ENCODE measurements at regions not wholly inside any gene's neighbourhood (a gene's known extent, or its start where the extent isn't known, plus 50 kb on each side); places are given as distances from the start of the nearest gene placed in this dataset.
"Not testable (repeated sequence)": the region's sequence is repeated elsewhere in the genome, so short reads cannot be mapped to it uniquely, and the experiment has no call there.

GRCh38 chr15:69926006-69926405 lies 171.7 kb downstream of the TLE3 start:
- Histone ChIP-seq H3K4me1 (replicated peaks) (no peaks in the 10 kb centered on the region), H3K36me3 (no peaks in the 10 kb centered on the region), H3K27ac (no peak overlapping the region), H3K9me3 (no peaks in the 10 kb centered on the region), H3K4me3 (no peak overlapping the region), H3K27me3 (replicated peaks; ENCODE audit: insufficient read depth) (no peaks in the 10 kb centered on the region)
- DNase-seq (ENCODE audit: low spot score): no peak
- TF ChIP-seq POLR2AphosphoS5 (IDR thresholded peaks at IDR 0.05): no peak
- no peak for TF ChIP-seq CTCF (IDR thresholded peaks at IDR 0.05)
- no peak for TF ChIP-seq POLR2A (IDR thresholded peaks at IDR 0.05)
- WGBS: 87% methylated on average over 1 of the region's 1 CpG
- intact Hi-C loops (cut with DNase I): no loop called here

GRCh38 chr15:69926721-69927120 lies 171.0 kb downstream of the TLE3 start:
- H3K4me3 ChIP-seq: no peak overlapping the region
- TF ChIP-seq POLR2AphosphoS5 (IDR thresholded peaks at IDR 0.05) (no peak), CTCF (IDR thresholded peaks at IDR 0.05) (no peak), POLR2A (IDR thresholded peaks at IDR 0.05) (no peak)
- no peaks in the 10 kb centered on the region for H3K27me3 ChIP-seq (replicated peaks; ENCODE audit: insufficient read depth)
- H3K27ac ChIP-seq: no peak overlapping the region
- WGBS: 100% methylated on average over 1 of the region's 1 CpG
- no peak for DNase-seq (ENCODE audit: low spot score)
- H3K4me1 ChIP-seq (replicated peaks): no peaks in the 10 kb centered on the region
- no peaks in the 10 kb centered on the region for H3K36me3 ChIP-seq
- H3K9me3 ChIP-seq: no peaks in the 10 kb centered on the region
- intact Hi-C loops (cut with DNase I): no loop called here

GRCh38 chr15:69928890-69929289 lies 168.8 kb downstream of the TLE3 start:
- H3K4me3 ChIP-seq; DNase-seq (ENCODE audit: low spot score); H3K27me3 ChIP-seq (replicated peaks; ENCODE audit: insufficient read depth); H3K36me3 ChIP-seq; H3K4me1 ChIP-seq (replicated peaks); H3K9me3 ChIP-seq; H3K27ac ChIP-seq; intact Hi-C loops (cut with DNase I): not testable (repeated sequence)
- WGBS: 100% methylated on average over 2 of the region's 2 CpGs

DNA sequence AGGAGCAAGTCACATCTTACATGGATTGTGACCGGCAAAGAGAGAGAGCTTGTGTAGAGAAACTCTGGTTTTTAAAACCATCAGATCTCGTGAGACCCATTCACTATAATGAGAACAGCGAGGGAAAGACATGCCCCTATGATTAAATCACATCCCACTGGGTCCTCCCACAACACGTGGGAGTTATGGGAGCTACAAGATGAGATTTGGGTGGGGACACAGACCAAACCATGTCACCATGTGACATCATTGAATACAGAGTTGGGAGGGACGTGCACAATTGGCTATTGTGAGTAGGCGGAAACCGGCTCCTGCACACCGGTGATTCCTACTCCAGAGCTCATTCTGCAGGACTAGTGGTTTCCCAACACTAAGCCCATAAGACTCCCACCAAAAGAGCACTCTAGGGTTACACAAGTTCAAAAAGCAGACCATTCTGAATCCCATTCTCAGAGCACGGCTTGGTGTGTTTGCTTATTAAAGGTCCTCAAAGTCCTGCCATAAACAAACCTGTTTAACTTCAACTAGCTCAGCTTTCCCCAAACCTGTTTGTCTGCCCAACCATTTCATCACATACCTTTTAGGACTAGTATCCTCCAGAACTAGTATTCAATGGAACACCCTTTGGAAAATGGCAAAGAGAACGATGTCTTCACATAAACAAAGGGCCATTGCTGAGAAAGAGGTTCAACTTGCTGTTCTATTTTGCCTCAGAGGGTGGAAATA lies 167.6 kb downstream of the TLE3 start:
- intact Hi-C loops (cut with DNase I): no loop called here
- Histone ChIP-seq H3K36me3 (no peaks in the 10 kb centered on the region), H3K27me3 (replicated peaks; ENCODE audit: insufficient read depth) (no peaks in the 10 kb centered on the region), H3K9me3 (no peaks in the 10 kb centered on the region), H3K4me1 (replicated peaks) (no peaks in the 10 kb centered on the region), H3K4me3 (no peak overlapping the region), H3K27ac (no peak overlapping the region)
- TF ChIP-seq CTCF (IDR thresholded peaks at IDR 0.05): no peak
- peak; percentile 58 for TF ChIP-seq POLR2AphosphoS5 (IDR thresholded peaks at IDR 0.05)
- DNase-seq (ENCODE audit: low spot score): no peak
- 83% methylated on average over 10 of the region's 10 CpGs for WGBS

GRCh38 chr15:69930754-69931153 lies 167.0 kb downstream of the TLE3 start:
- TF ChIP-seq POLR2AphosphoS5 (IDR thresholded peaks at IDR 0.05) (no peak), POLR2A (IDR thresholded peaks at IDR 0.05) (no peak), CTCF (IDR thresholded peaks at IDR 0.05) (no peak)
- Histone ChIP-seq H3K9me3 (no peaks in the 10 kb centered on the region), H3K36me3 (no peaks in the 10 kb centered on the region), H3K4me3 (no peak overlapping the region), H3K27me3 (replicated peaks; ENCODE audit: insufficient read depth) (no peaks in the 10 kb centered on the region), H3K4me1 (replicated peaks) (no peaks in the 10 kb centered on the region), H3K27ac (no peak overlapping the region)
- intact Hi-C loops (cut with DNase I): no loop called here
- no peak for DNase-seq (ENCODE audit: low spot score)
- 96% methylated on average over 5 of the region's 5 CpGs for WGBS

Measured in prostate gland (tissue), 2 donors.